Epithelial cell of prostate (primary cell): ENCODE measurements at regions not wholly inside any gene's neighbourhood (a gene's known extent, or its start where the extent isn't known, plus 50 kb on each side); places are given as distances from the start of the nearest gene placed in this dataset.
"Not testable (repeated sequence)": the region's sequence is repeated elsewhere in the genome, so short reads cannot be mapped to it uniquely, and the experiment has no call there.

Experiments used
- DNase-seq: peaks from one replicate; pipeline ENCODE4 v3.0.0-alpha.2; 2011; ENCODE audit warnings: low read depth, low spot score
- H3K27ac ChIP-seq: fragments of 450-650 bp; 2 replicates; pipeline ENCODE4 v1.5.1; 2017; ENCODE audit warnings: mild to moderate bottlenecking

- not testable (repeated sequence) for H3K27ac ChIP-seq, DNase-seq
Measured at GRCh38 chr16:88161191-88161590, 210.0 kb downstream of the BANP start.

- H3K27ac ChIP-seq, DNase-seq: not testable (repeated sequence)
Measured at GRCh38 chr16:88161623-88162275, 210.5 kb downstream of the BANP start.

GRCh38 chr16:88162778-88163177 lies 211.5 kb downstream of the BANP start:
- DNase-seq, H3K27ac ChIP-seq: not testable (repeated sequence)

GRCh38 chr16:88164196-88165039 lies 213.2 kb downstream of the BANP start:
- not testable (repeated sequence) for DNase-seq, H3K27ac ChIP-seq

GRCh38 chr16:88165040-88165544 lies 213.9 kb downstream of the BANP start:
- H3K27ac ChIP-seq, DNase-seq: not testable (repeated sequence)

- not testable (repeated sequence) for H3K27ac ChIP-seq, DNase-seq
Measured at GRCh38 chr16:88165683-88166082, 214.4 kb downstream of the BANP start.

- not testable (repeated sequence) for H3K27ac ChIP-seq, DNase-seq
Measured at GRCh38 chr16:88166209-88166773, 215.1 kb downstream of the BANP start.

- not testable (repeated sequence) for DNase-seq, H3K27ac ChIP-seq
Measured at GRCh38 chr16:88167798-88168556, 214.8 kb upstream of the ZNF469 start.

- H3K27ac ChIP-seq, DNase-seq: not testable (repeated sequence)
Measured at GRCh38 chr16:88168557-88168949, 214.2 kb upstream of the ZNF469 start.

GRCh38 chr16:88169136-88169830 lies 213.5 kb upstream of the ZNF469 start:
- H3K27ac ChIP-seq = not testable (repeated sequence)

GRCh38 chr16:88169831-88170165 lies 213.0 kb upstream of the ZNF469 start:
- DNase-seq, H3K27ac ChIP-seq: not testable (repeated sequence)

More at GRCh38 chr16:88169136-88169830, 213.5 kb upstream of the ZNF469 start:
- DNase-seq = not testable (repeated sequence)

GRCh38 chr16:88170528-88170991 lies 212.2 kb upstream of the ZNF469 start:
- H3K27ac ChIP-seq = no peak overlapping the region
- no peak for DNase-seq

GRCh38 chr16:88171126-88171525 lies 211.6 kb upstream of the ZNF469 start:
- H3K27ac ChIP-seq, DNase-seq: not testable (repeated sequence)

GRCh38 chr16:88176184-88176583 lies 206.6 kb upstream of the ZNF469 start:
- not testable (repeated sequence) for DNase-seq, H3K27ac ChIP-seq

- DNase-seq, H3K27ac ChIP-seq: not testable (repeated sequence)
Measured at GRCh38 chr16:88176591-88177180, 206.1 kb upstream of the ZNF469 start.

GRCh38 chr16:88178251-88178650 lies 204.5 kb upstream of the ZNF469 start:
- DNase-seq, H3K27ac ChIP-seq: not testable (repeated sequence)

GRCh38 chr16:88178896-88179295 lies 203.9 kb upstream of the ZNF469 start:
- not testable (repeated sequence) for DNase-seq, H3K27ac ChIP-seq

GRCh38 chr16:88182967-88183881 lies 199.5 kb upstream of the ZNF469 start:
- H3K27ac ChIP-seq, DNase-seq: not testable (repeated sequence)
